Activated CD4-positive, alpha-beta T cell treated with anti-CD3 and anti-CD28 coated beads, Interleukin-2, amount 50 U/mL, for 16 hours (primary cell): ENCODE measurements at regions not wholly inside any gene's neighbourhood (a gene's known extent, or its start where the extent isn't known, plus 50 kb on each side); places are given as distances from the start of the nearest gene placed in this dataset.

Experiments used
- DNase-seq: peaks from one replicate; pipeline ENCODE4 v3.0.0-alpha.2; 2020

DNA sequence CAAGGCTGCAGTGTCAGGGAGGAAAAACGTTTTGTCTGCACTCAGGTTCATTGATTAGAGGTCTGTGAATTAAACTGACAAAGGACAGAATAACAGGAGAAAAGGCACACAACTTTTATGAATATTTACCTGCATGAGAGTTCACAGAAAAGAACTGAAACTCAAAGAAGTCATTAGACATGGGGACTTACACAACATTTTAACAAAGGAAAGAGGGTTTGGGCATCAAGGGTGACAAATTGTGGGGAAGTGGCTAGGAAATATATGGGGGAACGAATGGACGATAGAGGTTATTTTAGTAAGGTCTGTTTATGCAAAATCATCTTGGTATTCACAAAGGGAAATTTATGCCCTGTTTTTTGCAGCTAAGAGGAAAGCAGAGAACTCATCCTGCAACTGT lies 65.6 kb upstream of the C15orf39 start:
- no peak for DNase-seq

DNA sequence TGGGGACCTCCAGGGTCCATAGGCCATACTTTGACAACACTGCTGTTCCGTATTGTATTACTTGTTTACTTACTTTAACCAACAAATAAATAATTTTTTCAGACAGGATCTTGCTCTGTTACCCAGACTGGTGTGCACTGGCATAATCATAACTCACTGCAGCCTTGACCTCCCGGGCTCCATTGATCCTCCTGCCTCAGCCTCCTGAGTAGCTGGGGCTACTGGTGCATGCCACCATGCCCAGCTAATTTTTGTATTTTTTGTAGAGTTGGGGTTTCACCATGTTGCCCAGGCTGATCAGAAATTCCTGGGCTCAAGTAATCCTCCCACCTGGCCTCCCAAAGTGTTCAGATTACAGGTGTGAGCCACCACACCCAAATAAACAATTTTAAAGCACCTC lies 64.9 kb upstream of the C15orf39 start:
- no peak for DNase-seq

DNA sequence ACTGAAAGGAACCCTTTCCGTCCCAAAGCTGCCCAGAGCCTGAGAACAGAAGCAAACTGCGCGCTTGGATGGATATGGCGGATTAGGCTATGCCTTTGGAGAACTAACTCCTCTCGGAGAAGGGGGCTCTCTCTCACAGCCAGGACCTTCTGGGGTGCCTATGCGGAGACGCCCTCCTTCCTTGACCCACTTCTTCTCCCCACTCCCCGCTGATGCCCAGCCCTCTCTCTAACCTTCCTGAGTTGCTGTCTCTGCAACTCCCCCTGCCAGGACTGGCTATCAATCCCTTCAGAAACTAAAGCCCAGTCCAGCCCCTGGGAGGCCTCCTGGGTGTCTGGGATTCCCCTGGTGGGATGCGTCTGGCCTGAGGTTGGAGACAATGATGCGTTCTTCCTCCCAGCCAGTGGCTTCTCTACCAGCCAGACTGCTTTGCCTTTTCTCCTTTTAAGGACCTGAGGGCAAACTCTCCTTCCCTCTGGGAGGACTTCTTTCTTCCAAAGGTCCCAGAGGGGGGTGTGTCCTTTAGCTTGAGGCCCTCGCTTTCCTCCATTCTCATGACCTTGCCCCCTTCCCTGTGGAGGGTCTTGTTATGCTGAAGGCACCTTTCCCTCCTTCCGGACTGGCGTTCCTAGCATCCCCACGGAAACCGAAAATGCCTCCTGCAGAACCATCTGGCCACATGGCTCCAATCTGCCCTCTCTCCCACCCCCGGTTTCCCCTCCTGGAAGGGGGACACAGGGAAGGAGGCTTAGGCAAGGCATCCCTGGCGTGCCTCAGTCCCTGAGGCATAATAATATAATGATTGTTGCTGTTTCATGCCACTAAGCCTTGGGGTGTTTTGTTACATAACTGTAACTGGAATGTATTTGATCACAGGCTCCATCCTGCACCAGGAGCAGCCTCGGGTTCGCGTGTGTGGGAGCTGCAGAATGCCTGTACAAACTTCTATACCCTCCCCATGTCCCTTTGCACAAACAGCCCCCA lies 63.4 kb upstream of the C15orf39 start:
- DNase-seq: no peak

DNA sequence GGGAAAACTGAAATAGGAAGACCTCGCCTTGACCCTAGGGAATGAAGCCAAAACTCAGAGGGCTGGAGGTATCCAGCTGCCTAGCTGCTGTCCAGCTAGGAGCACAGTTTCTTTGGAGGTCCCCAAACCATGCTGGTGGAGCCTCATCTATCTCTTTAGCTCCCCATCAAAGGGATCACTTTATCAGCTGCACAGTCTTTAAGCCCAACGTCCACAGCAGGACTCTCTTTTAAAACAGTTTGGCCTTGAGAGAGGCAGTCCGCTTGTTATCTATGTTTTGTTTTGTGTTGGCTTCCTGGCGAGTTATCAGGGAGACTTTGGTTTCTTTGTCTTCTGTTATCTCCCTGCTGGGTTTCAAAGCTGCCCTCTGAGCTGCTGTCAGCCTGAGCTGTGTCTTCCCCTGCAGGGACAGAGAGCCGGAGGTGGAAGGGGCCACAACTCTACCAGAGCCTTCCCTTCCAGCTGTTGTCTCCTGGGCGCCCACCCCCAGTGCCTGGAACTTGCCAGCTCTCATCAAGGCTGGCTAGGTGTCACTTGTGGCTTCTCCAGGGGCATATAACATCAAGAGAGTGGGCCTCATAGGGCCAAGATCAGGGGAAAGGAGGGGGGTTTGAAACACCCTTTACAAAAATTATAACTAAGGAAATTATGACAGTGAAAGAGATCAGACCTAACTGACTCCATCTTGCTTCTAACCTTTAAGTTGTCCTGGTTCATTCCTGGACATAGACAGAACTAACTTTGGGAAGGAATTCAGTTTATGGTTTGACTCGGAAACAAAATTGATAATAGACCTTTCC lies 61.4 kb upstream of the C15orf39 start:
- no peak for DNase-seq

DNA sequence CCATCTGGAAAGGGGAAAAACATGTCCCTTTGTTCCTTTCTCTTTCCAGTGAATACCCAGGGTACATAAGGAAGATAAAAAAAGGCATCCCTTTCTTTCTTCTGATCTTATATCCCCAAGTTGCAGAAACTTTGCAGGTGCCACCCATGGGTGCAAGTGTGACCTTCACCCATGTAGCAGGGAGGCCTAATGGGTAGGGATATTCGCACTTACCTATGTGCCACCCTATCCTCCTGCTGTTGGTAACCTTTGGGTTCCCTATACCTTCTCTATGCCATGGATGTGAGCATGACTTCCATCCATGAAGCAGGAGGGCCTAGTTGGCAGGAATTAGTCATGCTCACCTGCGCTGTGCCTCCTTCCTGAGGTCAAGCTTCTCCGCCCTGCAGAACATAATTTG lies 59.2 kb upstream of the C15orf39 start:
- no peak for DNase-seq

DNA sequence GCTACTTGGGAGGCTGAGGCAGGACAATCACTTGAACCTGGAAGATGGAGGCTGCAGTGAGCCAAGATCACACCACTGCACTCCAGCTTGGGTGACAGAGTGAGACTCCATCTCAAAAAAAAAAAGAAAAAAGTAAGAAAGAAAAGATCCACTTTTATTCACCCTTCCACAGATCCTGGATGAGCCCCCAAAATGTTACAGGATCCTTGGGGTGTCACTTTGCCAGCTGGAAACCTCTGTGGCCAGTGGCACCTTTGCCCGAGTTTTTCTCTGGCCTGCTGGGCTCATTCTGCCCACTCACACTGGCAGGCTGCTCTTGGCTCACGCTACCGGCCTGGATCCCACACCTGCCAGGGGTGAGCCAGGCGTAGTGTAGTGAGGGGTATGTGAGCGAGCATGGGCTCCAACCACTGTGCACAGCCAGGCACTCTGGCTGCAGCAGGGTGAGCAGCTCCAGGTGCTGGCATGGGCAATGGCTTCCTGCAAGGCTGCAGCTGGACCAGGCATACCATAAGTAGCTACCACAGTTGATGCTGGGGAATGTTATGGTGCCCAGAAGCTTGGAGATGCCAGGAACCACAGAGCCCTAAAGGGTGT lies 57.8 kb upstream of the C15orf39 start:
- DNase-seq: no peak

DNA sequence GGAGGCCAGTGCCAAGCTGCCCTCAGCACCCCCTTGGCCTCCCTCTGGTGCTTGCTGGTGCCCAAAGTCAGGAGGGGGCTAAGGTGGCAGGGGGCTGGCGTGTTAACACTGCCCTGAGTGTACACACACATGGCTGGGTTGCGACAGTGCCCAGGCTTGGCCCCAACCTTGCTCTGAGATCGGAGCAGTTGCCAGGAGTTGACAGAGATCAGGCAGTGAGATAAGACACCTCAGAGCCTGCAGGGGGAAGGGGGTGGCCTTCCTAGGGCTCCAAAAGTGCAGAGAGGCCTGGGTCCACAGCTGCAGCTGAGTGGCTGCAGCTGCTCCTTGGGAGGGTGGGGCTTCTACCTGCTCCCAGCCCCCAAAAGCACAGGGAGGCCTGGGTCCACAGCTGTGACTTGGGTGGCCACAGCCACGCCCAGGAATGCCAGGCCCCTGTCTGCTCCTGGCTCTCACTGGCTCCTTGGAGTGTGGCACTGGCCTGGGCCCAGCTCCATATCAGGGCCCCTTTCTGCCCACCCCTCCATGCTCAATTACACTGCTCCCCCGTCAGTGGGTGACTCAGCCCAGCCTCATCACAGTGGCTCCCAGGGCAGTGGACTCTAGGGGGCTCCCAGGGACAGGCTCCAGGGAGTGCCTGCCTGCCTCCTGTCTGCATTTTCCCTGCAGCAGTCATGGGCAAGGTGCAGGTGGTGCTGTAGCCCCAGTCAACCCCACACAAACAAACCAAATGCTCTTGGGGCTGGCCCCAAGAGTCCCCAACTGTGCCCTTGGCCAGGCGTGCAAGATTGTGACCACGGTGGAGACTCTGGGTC lies 56.4 kb upstream of the C15orf39 start:
- no peak for DNase-seq

DNA sequence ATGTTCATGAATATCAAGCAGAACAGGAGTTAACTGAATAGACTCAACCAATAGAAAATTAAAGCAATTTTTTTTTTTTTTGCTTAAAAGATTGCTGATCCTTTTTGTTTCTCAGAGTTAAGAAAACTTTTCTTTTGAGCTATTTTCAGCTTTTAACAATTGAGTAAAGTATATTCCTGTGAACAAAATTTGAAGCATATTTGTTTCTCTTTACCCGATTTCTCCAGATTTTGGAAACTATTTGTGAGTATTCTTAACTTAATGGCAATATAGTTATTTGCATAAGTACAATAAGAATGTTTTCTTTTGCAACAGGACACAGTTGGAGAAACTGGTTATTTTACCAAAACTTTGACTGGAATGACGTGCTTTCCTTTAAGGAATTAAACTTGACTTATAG lies 53.4 kb upstream of the C15orf39 start:
- no peak for DNase-seq

DNA sequence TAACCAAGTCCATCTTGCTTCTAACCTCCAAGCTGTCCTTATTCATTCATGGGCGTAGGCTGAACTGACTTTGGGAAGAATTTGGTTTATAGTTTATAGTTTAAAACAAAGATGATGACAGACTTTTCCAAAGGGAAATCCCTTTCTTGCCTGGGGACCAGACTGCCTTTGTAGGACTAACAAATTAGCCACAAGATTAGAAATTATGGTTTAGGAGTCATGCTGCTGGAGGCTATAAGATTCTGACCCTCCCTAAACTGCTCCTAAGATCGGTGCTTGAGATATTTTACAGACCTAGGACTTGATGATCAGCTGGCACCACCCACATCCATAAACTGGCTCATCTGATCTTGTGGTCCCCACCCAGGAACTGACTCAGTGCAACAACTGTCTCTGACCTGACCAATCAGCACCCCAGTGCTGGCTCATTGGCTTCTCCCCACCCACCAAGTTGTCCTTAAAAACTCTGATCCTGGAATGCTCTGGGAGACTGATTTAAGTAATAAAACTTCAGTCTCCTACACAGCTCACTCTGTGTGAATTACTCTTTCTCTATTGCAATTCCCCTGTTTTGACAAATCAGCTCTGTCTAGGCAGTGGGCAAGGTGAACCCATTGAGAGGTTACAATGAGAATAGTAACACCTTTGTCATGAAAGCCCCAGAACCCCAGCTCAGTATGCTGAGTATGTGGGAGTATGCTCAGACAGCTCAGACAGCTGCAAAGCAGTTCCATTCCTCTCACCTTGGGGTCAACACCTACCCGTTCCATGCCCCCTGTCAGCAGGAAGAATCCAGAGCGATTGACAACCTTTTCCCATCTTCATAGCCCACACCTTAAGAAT lies 51.6 kb upstream of the C15orf39 start:
- no peak for DNase-seq

DNA sequence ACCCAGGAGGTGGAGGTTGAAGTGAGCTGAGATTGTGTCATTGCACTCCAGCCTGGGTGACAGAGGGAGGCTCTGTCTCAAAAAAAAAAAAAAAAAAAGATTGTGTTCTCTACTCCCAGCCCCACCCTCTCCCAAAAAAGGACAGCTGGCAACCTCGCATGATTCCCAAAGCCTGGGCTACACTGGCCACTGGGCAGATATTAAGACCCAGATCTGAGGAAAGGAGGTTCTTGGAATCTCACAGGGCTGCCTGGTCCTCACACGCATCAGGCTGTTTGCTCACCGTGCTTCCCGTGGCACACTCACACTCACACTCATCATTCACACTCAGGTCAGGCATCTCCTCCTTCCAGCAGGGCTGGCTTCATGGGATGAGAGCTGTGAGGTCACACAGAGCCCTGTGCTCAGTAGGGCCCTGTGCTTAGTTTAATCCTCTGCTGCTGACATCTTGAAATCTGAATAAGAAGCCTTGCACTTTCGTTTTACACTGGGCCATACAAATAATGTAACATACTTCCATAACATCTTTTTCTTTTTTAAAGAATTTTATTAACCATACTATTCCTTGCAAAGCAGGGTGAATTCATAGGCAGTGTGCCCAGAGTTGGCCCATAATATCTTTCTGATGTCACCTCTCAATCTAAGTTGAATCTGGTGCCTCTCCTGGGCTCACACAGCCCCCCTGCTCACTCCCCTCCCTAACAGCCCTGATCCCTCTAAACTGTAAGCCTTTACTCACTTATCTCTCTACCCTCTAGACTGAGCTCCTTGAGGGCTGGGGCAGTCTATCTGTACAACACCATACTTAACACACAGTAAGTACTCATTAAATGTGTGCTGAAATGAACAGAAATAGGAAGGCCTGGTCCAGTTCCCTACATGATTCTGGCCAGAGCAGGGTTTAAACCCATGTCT lies 50.2 kb upstream of the C15orf39 start:
- no peak for DNase-seq
